ENCODE measurements at regions not wholly inside any gene's neighbourhood (a gene's known extent, or its start where the extent isn't known, plus 50 kb on each side); places are given as distances from the start of the nearest gene placed in this dataset.
A peak's percentile ranks its signal among the peaks of the same experiment; 100 is the strongest.

DNA sequence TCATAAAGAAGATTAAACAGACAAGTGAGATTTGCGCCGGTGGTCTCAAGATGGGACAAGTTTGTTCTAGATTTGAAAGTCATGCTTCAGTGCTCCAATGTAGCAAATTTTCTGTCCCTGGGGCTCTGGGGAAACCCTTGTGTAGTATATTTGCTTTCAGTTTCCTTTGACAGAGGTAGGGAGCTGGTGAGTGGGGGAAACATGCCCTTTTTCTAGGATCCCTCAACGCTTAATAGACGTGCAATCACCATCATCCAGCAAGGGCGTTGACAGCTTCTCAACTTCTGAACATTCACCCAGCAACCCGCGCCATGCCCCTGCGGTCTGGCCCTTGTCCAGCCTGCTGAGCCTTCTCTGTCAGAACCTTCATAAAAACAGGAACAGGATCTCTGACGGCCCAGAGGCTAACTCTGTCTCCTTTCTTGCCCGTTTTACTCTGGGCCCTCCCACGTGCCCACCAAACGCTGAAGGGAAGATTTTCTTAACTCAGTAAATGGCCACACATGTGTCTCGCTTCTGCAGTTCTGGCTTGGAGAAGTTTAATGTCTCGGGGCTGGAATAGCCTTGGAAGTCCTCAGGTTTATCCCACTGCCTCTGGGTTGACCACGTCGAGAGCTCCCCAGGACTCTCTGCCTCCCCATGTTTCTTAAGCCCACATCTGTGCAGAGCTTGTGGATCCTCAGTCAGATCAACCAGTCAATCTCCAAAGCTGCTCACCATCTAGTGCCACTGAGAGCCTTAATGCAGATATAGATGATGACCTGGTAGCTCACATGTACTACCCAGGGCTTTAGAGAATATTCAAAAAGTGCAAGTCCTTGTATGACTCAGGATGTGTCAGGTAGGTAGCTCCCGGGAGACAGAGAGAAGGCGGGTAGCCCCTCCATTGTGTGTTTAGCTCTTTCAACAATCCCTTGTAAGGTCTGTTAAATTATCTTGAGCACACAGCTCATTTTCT, 58.1 kb upstream of the CCND2 start:
- peak; percentile 86 for DNase-seq (ENCODE audit: extremely low read depth, insufficient read length)
- peak overlapping the region; percentile 26 for H3K4me3 ChIP-seq (replicated peaks; ENCODE audit: low read depth, low read length)
- H3K36me3 ChIP-seq (ENCODE audit: control insufficient read depth, insufficient read depth, low read length) = no peaks in the 10 kb centered on the region
- TF ChIP-seq, protein P1, sequence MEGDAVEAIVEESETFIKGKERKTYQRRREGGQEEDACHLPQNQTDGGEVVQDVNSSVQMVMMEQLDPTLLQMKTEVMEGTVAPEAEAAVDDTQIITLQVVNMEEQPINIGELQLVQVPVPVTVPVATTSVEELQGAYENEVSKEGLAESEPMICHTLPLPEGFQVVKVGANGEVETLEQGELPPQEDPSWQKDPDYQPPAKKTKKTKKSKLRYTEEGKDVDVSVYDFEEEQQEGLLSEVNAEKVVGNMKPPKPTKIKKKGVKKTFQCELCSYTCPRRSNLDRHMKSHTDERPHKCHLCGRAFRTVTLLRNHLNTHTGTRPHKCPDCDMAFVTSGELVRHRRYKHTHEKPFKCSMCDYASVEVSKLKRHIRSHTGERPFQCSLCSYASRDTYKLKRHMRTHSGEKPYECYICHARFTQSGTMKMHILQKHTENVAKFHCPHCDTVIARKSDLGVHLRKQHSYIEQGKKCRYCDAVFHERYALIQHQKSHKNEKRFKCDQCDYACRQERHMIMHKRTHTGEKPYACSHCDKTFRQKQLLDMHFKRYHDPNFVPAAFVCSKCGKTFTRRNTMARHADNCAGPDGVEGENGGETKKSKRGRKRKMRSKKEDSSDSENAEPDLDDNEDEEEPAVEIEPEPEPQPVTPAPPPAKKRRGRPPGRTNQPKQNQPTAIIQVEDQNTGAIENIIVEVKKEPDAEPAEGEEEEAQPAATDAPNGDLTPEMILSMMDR (IDR thresholded peaks at IDR 0.05; ENCODE audit: insufficient read depth, low read length, poor library complexity, severe bottlenecking) = no peak
- H3K27me3 ChIP-seq (replicated peaks; ENCODE audit: control insufficient read depth, insufficient read depth, low read length) = no peaks in the 10 kb centered on the region

DNA sequence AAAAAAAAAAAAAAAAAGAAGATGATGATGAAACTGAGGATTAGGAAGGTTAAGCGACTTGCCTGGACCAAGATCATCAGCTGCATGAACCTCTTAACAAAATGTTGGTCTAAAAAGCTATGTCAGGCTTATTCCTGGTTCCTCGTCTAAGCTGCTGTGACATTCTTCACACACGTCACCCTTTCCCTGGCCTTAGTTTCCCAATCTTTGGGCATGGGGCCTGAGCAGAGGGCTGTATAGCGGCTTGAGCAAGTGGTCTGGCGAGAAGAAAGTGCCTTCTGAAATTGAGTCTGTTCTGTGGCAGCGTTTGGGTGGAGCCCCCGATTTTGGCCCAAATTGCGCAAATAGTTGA, 58.7 kb upstream of the CCND2 start:
- H3K27me3 ChIP-seq (replicated peaks; ENCODE audit: control insufficient read depth, insufficient read depth, low read length) = no peaks in the 10 kb centered on the region
- TF ChIP-seq, protein P1 (IDR thresholded peaks at IDR 0.05; ENCODE audit: insufficient read depth, low read length, poor library complexity, severe bottlenecking) = no peak
- no peaks in the 10 kb centered on the region for H3K36me3 ChIP-seq (ENCODE audit: control insufficient read depth, insufficient read depth, low read length)
- no peak for DNase-seq (ENCODE audit: extremely low read depth, insufficient read length)
- H3K4me3 ChIP-seq (replicated peaks; ENCODE audit: low read depth, low read length) = peak overlapping the region; percentile 26

DNA sequence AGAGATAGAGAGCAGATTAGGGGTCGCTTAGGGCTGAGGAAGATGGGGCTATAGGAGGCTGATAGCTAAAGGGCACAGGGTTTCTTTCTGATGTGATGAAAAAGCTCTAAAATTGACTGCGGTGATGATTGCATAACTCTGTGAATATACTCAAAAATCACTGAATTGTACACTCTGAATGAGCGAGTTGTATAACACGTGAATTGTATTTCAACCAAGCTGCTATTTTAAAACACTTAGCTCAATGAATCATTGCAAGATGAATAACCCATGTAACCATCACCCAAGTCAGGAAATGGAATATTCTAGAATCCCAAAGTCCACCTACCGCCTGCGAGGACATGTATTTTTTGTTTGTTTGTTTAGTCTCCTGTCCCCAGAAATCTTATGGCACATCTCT, 60.1 kb upstream of the CCND2 start:
- Histone ChIP-seq H3K4me3 (replicated peaks; ENCODE audit: low read depth, low read length) (no peak overlapping the region), H3K36me3 (ENCODE audit: control insufficient read depth, insufficient read depth, low read length) (no peaks in the 10 kb centered on the region), H3K27me3 (replicated peaks; ENCODE audit: control insufficient read depth, insufficient read depth, low read length) (no peaks in the 10 kb centered on the region)
- no peak for DNase-seq (ENCODE audit: extremely low read depth, insufficient read length)
- TF ChIP-seq, protein P1 (IDR thresholded peaks at IDR 0.05; ENCODE audit: insufficient read depth, low read length, poor library complexity, severe bottlenecking) = no peak

DNA sequence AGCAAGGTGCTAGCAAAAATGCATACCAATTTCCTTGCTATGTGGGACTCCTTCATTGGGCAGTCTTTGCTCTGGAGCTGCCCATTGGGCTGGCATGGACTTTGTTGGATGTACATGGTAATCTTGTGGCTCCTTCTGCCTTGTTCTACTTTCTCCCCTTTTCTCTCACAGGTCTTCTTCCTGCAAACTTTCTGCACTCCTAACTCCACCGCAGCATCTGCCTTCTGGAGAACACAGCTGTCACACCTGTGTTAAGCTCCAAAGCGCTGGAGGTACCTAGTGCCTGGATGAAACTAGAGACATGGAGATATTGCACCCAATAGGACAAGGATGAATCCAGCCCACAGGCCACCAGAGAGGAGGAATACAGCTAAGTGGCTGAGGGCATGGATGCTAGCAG, 60.7 kb upstream of the CCND2 start:
- DNase-seq (ENCODE audit: extremely low read depth, insufficient read length) = no peak
- TF ChIP-seq, protein P1 (IDR thresholded peaks at IDR 0.05; ENCODE audit: insufficient read depth, low read length, poor library complexity, severe bottlenecking) = no peak
- no peaks in the 10 kb centered on the region for H3K36me3 ChIP-seq (ENCODE audit: control insufficient read depth, insufficient read depth, low read length)
- H3K4me3 ChIP-seq (replicated peaks; ENCODE audit: low read depth, low read length) = no peak overlapping the region
- H3K27me3 ChIP-seq (replicated peaks; ENCODE audit: control insufficient read depth, insufficient read depth, low read length) = no peaks in the 10 kb centered on the region

DNA sequence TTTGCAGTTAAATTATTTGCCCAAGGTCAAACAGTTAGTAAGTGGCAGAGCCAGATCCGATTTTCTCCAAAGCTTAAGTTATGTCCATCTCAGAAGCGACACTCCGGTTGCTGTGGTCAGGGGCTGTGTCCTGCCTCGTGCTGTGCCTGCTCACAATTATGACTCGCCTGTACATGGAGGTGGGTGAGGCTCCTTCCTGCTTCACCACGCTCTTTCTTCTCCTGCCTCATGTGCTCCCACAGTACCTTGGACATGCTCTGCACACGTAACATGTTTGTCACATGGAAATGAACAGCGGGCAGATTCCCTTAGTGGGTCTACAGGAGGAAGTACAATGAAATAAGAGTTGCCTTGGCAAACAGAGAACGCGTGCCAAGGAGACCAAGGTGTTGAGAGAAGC, 62.2 kb upstream of the CCND2 start:
- no peaks in the 10 kb centered on the region for H3K27me3 ChIP-seq (replicated peaks; ENCODE audit: control insufficient read depth, insufficient read depth, low read length)
- no peaks in the 10 kb centered on the region for H3K36me3 ChIP-seq (ENCODE audit: control insufficient read depth, insufficient read depth, low read length)
- DNase-seq (ENCODE audit: extremely low read depth, insufficient read length) = no peak
- no peak overlapping the region for H3K4me3 ChIP-seq (replicated peaks; ENCODE audit: low read depth, low read length)
- TF ChIP-seq, protein P1 (IDR thresholded peaks at IDR 0.05; ENCODE audit: insufficient read depth, low read length, poor library complexity, severe bottlenecking) = no peak

Data from GM06990 (cell line).